Hepatocyte (in vitro differentiated cells): ENCODE measurements at regions not wholly inside any gene's neighbourhood (a gene's known extent, or its start where the extent isn't known, plus 50 kb on each side); places are given as distances from the start of the nearest gene placed in this dataset.

Experiments
- DNase-seq: peaks from one replicate; pipeline ENCODE4 v3.0.0-alpha.2; 2016; ENCODE audit warnings: low spot score
- H2AFZ ChIP-seq: fragments of 200-600 bp; sonication (generic); 2 replicates; pipeline ENCODE4 v1.6.0; 2016; ENCODE audit warnings: antibody characterized with exemption, mild to moderate bottlenecking
- H3K27ac ChIP-seq: fragments of 200-600 bp; sonication (generic); 2 replicates; pipeline ENCODE4 v1.5.1; 2016; ENCODE audit warnings: mild to moderate bottlenecking
- H3K27me3 ChIP-seq: fragments of 200-600 bp; sonication (generic); 2 replicates; pipeline ENCODE4 v1.6.1; 2016
- H3K36me3 ChIP-seq: fragments of 200-600 bp; sonication (generic); replicated peaks from 2 replicates; pipeline ENCODE4 v1.5.1; 2016; ENCODE audit warnings: low read depth; ENCODE audit not compliant: insufficient read depth
- H3K4me1 ChIP-seq: fragments of 200-600 bp; sonication (generic); 2 replicates; pipeline ENCODE4 v1.5.1; 2016; ENCODE audit warnings: mild to moderate bottlenecking, moderate library complexity; ENCODE audit not compliant: insufficient read depth
- H3K4me2 ChIP-seq: fragments of 200-600 bp; sonication (generic); 2 replicates; pipeline ENCODE4 v1.6.0; 2016
- H3K4me3 ChIP-seq: fragments of 200-600 bp; sonication (generic); 2 replicates; pipeline ENCODE4 v1.5.1; 2016; ENCODE audit warnings: mild to moderate bottlenecking
- H3K79me2 ChIP-seq: fragments of 200-600 bp; sonication (generic); 2 replicates; pipeline ENCODE4 v1.6.0; 2017; ENCODE audit warnings: mild to moderate bottlenecking
- H3K9me2 ChIP-seq: fragments of 200-600 bp; sonication (generic); replicated peaks from 2 replicates; pipeline ENCODE4 v1.6.0; 2017; ENCODE audit warnings: mild to moderate bottlenecking; ENCODE audit not compliant: insufficient read depth
- H3K9me3 ChIP-seq: fragments of 200-600 bp; sonication (generic); 2 replicates; pipeline ENCODE4 v1.5.1; 2016; ENCODE audit warnings: low read depth, mild to moderate bottlenecking
- H4K20me1 ChIP-seq: fragments of 200-600 bp; sonication (generic); 2 replicates; pipeline ENCODE4 v1.6.0; 2016; ENCODE audit warnings: mild to moderate bottlenecking; ENCODE audit not compliant: insufficient read depth, poor library complexity, severe bottlenecking
- CTCF ChIP-seq: fragments of 200-600 bp; sonication (generic); IDR thresholded peaks from 2 replicates; pipeline ENCODE4 v1.5.1; 2016; ENCODE audit warnings: antibody characterized with exemption, mild to moderate bottlenecking; ENCODE audit not compliant: poor library complexity
- EZH2 ChIP-seq: fragments of 200-600 bp; sonication (generic); IDR thresholded peaks from 2 replicates; pipeline ENCODE4 v1.6.1; 2016; ENCODE audit warnings: antibody characterized with exemption, mild to moderate bottlenecking, borderline replicate concordance
- EZH2phosphoT487 ChIP-seq: fragments of 200-600 bp; sonication (generic); IDR thresholded peaks from one replicate; pipeline ENCODE4 v1.6.1; 2018; ENCODE audit warnings: antibody characterized with exemption, mild to moderate bottlenecking, low read depth, moderate library complexity; ENCODE audit not compliant: unreplicated experiment, severe bottlenecking
- WGBS: methylation state at CpG from one replicate; pipeline ENCODE4 v1.1.6; 2016; ENCODE audit warnings: low lambda C conversion rate; ENCODE audit errors: missing lambda C conversion rate; 5-methylcytosine and 5-hydroxymethylcytosine counted together

- H3K27ac ChIP-seq: no peak overlapping the region
Observed at GRCh38 chr4:156496797-156497196, 474.8 kb downstream of the PDGFC start.

GRCh38 chr4:156495836-156496235, 475.8 kb downstream of the PDGFC start:
- H3K79me2 ChIP-seq: no peaks in the 10 kb centered on the region
- TF ChIP-seq CTCF: no peak
- no peak for TF ChIP-seq EZH2
- TF ChIP-seq EZH2phosphoT487: no peak
- no peaks in the 10 kb centered on the region for H4K20me1 ChIP-seq
- no peak overlapping the region for H3K4me3 ChIP-seq
- no peaks in the 10 kb centered on the region for H3K36me3 ChIP-seq
- no peak for DNase-seq
- no peaks in the 10 kb centered on the region for H3K4me1 ChIP-seq
- no peaks in the 10 kb centered on the region for H3K9me3 ChIP-seq
- H3K27ac ChIP-seq: no peak overlapping the region
- 50% methylated on average over 1 of the region's 1 CpG for WGBS
- no peaks in the 10 kb centered on the region for H3K9me2 ChIP-seq
- no peak overlapping the region for H2AFZ ChIP-seq
- no peaks in the 10 kb centered on the region for H3K27me3 ChIP-seq
- no peak overlapping the region for H3K4me2 ChIP-seq

More at GRCh38 chr4:156496797-156497196, 474.8 kb downstream of the PDGFC start:
- 95% methylated on average over 3 of the region's 3 CpGs for WGBS
- Histone ChIP-seq H3K36me3 (no peaks in the 10 kb centered on the region), H3K4me2 (no peak overlapping the region), H4K20me1 (no peaks in the 10 kb centered on the region), H3K4me3 (no peak overlapping the region), H3K4me1 (no peaks in the 10 kb centered on the region), H3K9me2 (no peaks in the 10 kb centered on the region), H3K79me2 (no peaks in the 10 kb centered on the region), H3K27me3 (no peaks in the 10 kb centered on the region), H2AFZ (no peak overlapping the region), H3K9me3 (no peaks in the 10 kb centered on the region)
- DNase-seq: no peak
- TF ChIP-seq EZH2phosphoT487 (no peak), CTCF (no peak), EZH2 (no peak)

GRCh38 chr4:156495091-156495490, 476.5 kb downstream of the PDGFC start:
- no peak overlapping the region for H3K4me3 ChIP-seq
- H3K9me2 ChIP-seq: no peaks in the 10 kb centered on the region
- TF ChIP-seq EZH2phosphoT487 (no peak), EZH2 (no peak), CTCF (no peak)
- H3K27ac ChIP-seq: no peak overlapping the region
- no peaks in the 10 kb centered on the region for H3K79me2 ChIP-seq
- H2AFZ ChIP-seq: no peak overlapping the region
- no peaks in the 10 kb centered on the region for H3K4me1 ChIP-seq
- no peaks in the 10 kb centered on the region for H3K36me3 ChIP-seq
- no peaks in the 10 kb centered on the region for H3K9me3 ChIP-seq
- no peak for DNase-seq
- no peak overlapping the region for H3K4me2 ChIP-seq
- no peaks in the 10 kb centered on the region for H4K20me1 ChIP-seq
- no peaks in the 10 kb centered on the region for H3K27me3 ChIP-seq

GRCh38 chr4:156493858-156494257, 477.7 kb downstream of the PDGFC start:
- H3K4me2 ChIP-seq: no peak overlapping the region
- no peaks in the 10 kb centered on the region for H3K9me2 ChIP-seq

More at GRCh38 chr4:156493858-156494257, 477.7 kb downstream of the PDGFC start:
- WGBS: 60% methylated on average over 3 of the region's 3 CpGs
- no peak overlapping the region for H3K4me3 ChIP-seq
- H2AFZ ChIP-seq: no peak overlapping the region
- H3K4me1 ChIP-seq: no peaks in the 10 kb centered on the region
- no peak for DNase-seq
- no peaks in the 10 kb centered on the region for H3K36me3 ChIP-seq
- H3K79me2 ChIP-seq: no peaks in the 10 kb centered on the region
- no peaks in the 10 kb centered on the region for H3K27me3 ChIP-seq
- TF ChIP-seq CTCF: no peak
- TF ChIP-seq EZH2: no peak
- no peak for TF ChIP-seq EZH2phosphoT487
- no peak overlapping the region for H3K27ac ChIP-seq
- H3K9me3 ChIP-seq: no peaks in the 10 kb centered on the region
- no peaks in the 10 kb centered on the region for H4K20me1 ChIP-seq
